ENCODE measurements at regions not wholly inside any gene's neighbourhood (a gene's known extent, or its start where the extent isn't known, plus 50 kb on each side); places are given as distances from the start of the nearest gene placed in this dataset.

- intact Hi-C loops (cut with micrococcal nuclease): no loop called here
- no peaks in the 10 kb centered on the region for H3K27me3 Mint-ChIP-seq (ENCODE audit: low read depth)
- H3K4me1 Mint-ChIP-seq (ENCODE audit: low read depth): no peaks in the 10 kb centered on the region
- H3K27ac Mint-ChIP-seq: no peak overlapping the region
- H3K4me3 Mint-ChIP-seq: no peak overlapping the region
- DNase-seq: no peak
- CTCF ChIA-PET: interaction anchor here (0.6 kb wide), 1 partner anchor 19 kb away, joined by 3 read pairs; no protein-coding TSS in a partner anchor
- no peaks in the 10 kb centered on the region for H3K36me3 Mint-ChIP-seq (ENCODE audit: low read depth)
- no peaks in the 10 kb centered on the region for H3K9me3 Mint-ChIP-seq
Measured at GRCh38 chr7:106957766-106958165, 86.7 kb upstream of the PRKAR2B start.

GRCh38 chr7:106959753-106960152 is 84.8 kb upstream of the PRKAR2B start:
- Mint-ChIP-seq H3K27me3 (ENCODE audit: low read depth) (no peaks in the 10 kb centered on the region), H3K4me1 (ENCODE audit: low read depth) (no peaks in the 10 kb centered on the region), H3K27ac (no peak overlapping the region), H3K4me3 (no peak overlapping the region), H3K9me3 (no peaks in the 10 kb centered on the region), H3K36me3 (ENCODE audit: low read depth) (no peaks in the 10 kb centered on the region)
- peak; percentile 6 for DNase-seq
- CTCF ChIA-PET: no interaction called here
- intact Hi-C loops (cut with micrococcal nuclease): no loop called here

- H3K9me3 Mint-ChIP-seq: no peaks in the 10 kb centered on the region
- CTCF ChIA-PET: interaction anchor here (0.5 to 1.1 kb wide), 2 partner anchors 15 to 104 kb away, joined by 3 read pairs; no protein-coding TSS in a partner anchor
- intact Hi-C loops (cut with micrococcal nuclease): no loop called here
- H3K27me3 Mint-ChIP-seq (ENCODE audit: low read depth): no peaks in the 10 kb centered on the region
- DNase-seq: no peak
- no peak overlapping the region for H3K4me3 Mint-ChIP-seq
- H3K4me1 Mint-ChIP-seq (ENCODE audit: low read depth): no peaks in the 10 kb centered on the region
- no peak overlapping the region for H3K27ac Mint-ChIP-seq
- no peaks in the 10 kb centered on the region for H3K36me3 Mint-ChIP-seq (ENCODE audit: low read depth)
Measured at GRCh38 chr7:106962751-106963150, 81.8 kb upstream of the PRKAR2B start.

GRCh38 chr7:106964466-106964865 is 80.0 kb upstream of the PRKAR2B start:
- Mint-ChIP-seq H3K4me1 (ENCODE audit: low read depth) (no peaks in the 10 kb centered on the region), H3K27me3 (ENCODE audit: low read depth) (no peaks in the 10 kb centered on the region), H3K36me3 (ENCODE audit: low read depth) (no peaks in the 10 kb centered on the region), H3K9me3 (no peaks in the 10 kb centered on the region), H3K4me3 (no peak overlapping the region), H3K27ac (no peak overlapping the region)
- CTCF ChIA-PET: no interaction called here
- intact Hi-C loops (cut with micrococcal nuclease): no loop called here
- no peak for DNase-seq

GRCh38 chr7:106965108-106965507 is 79.4 kb upstream of the PRKAR2B start:
- H3K27me3 Mint-ChIP-seq (ENCODE audit: low read depth): no peaks in the 10 kb centered on the region
- intact Hi-C loops (cut with micrococcal nuclease): no loop called here
- H3K27ac Mint-ChIP-seq: no peak overlapping the region
- DNase-seq: no peak
- H3K9me3 Mint-ChIP-seq: no peaks in the 10 kb centered on the region
- H3K4me1 Mint-ChIP-seq (ENCODE audit: low read depth): no peaks in the 10 kb centered on the region
- H3K4me3 Mint-ChIP-seq: no peak overlapping the region
- no peaks in the 10 kb centered on the region for H3K36me3 Mint-ChIP-seq (ENCODE audit: low read depth)
- CTCF ChIA-PET: no interaction called here

GRCh38 chr7:106966121-106966520 is 78.4 kb upstream of the PRKAR2B start:
- no peaks in the 10 kb centered on the region for H3K36me3 Mint-ChIP-seq (ENCODE audit: low read depth)
- H3K4me1 Mint-ChIP-seq (ENCODE audit: low read depth): no peaks in the 10 kb centered on the region
- no peak overlapping the region for H3K27ac Mint-ChIP-seq
- no peak overlapping the region for H3K4me3 Mint-ChIP-seq
- intact Hi-C loops (cut with micrococcal nuclease): no loop called here
- H3K27me3 Mint-ChIP-seq (ENCODE audit: low read depth): no peaks in the 10 kb centered on the region
- no peak for DNase-seq
- H3K9me3 Mint-ChIP-seq: no peaks in the 10 kb centered on the region
- CTCF ChIA-PET: no interaction called here

GRCh38 chr7:106968160-106968559 is 76.3 kb upstream of the PRKAR2B start:
- H3K4me3 Mint-ChIP-seq: no peak overlapping the region
- CTCF ChIA-PET: no interaction called here
- no peaks in the 10 kb centered on the region for H3K9me3 Mint-ChIP-seq
- no peaks in the 10 kb centered on the region for H3K27me3 Mint-ChIP-seq (ENCODE audit: low read depth)
- intact Hi-C loops (cut with micrococcal nuclease): no loop called here
- H3K27ac Mint-ChIP-seq: no peak overlapping the region
- H3K36me3 Mint-ChIP-seq (ENCODE audit: low read depth): no peaks in the 10 kb centered on the region
- DNase-seq: no peak
- no peaks in the 10 kb centered on the region for H3K4me1 Mint-ChIP-seq (ENCODE audit: low read depth)

- H3K36me3 Mint-ChIP-seq (ENCODE audit: low read depth): no peaks in the 10 kb centered on the region
- no peaks in the 10 kb centered on the region for H3K4me1 Mint-ChIP-seq (ENCODE audit: low read depth)
- H3K9me3 Mint-ChIP-seq: no peaks in the 10 kb centered on the region
- DNase-seq: no peak
- intact Hi-C loops (cut with micrococcal nuclease): no loop called here
- no peaks in the 10 kb centered on the region for H3K27me3 Mint-ChIP-seq (ENCODE audit: low read depth)
- CTCF ChIA-PET: interaction anchor here (0.6 kb wide), 1 partner anchor 48 kb away, joined by 3 read pairs; no protein-coding TSS in a partner anchor
- no peak overlapping the region for H3K27ac Mint-ChIP-seq
- H3K4me3 Mint-ChIP-seq: no peak overlapping the region
Measured at GRCh38 chr7:106978425-106979420, 65.8 kb upstream of the PRKAR2B start.

- no peak overlapping the region for H3K27ac Mint-ChIP-seq
- no peak for DNase-seq
- intact Hi-C loops (cut with micrococcal nuclease): no loop called here
- CTCF ChIA-PET: interaction anchor here (0.6 to 0.7 kb wide), 2 partner anchors 49 to 216 kb away, joined by 3 read pairs; no protein-coding TSS in a partner anchor
- H3K36me3 Mint-ChIP-seq (ENCODE audit: low read depth): no peaks in the 10 kb centered on the region
- H3K4me1 Mint-ChIP-seq (ENCODE audit: low read depth): no peaks in the 10 kb centered on the region
- no peak overlapping the region for H3K4me3 Mint-ChIP-seq
- no peaks in the 10 kb centered on the region for H3K27me3 Mint-ChIP-seq (ENCODE audit: low read depth)
- H3K9me3 Mint-ChIP-seq: no peaks in the 10 kb centered on the region
Measured at GRCh38 chr7:106979551-106980357, 64.8 kb upstream of the PRKAR2B start.

- H3K27me3 Mint-ChIP-seq (ENCODE audit: low read depth): no peaks in the 10 kb centered on the region
- intact Hi-C loops (cut with micrococcal nuclease): no loop called here
- no peak for DNase-seq
- H3K4me1 Mint-ChIP-seq (ENCODE audit: low read depth): no peaks in the 10 kb centered on the region
- CTCF ChIA-PET: no interaction called here
- H3K4me3 Mint-ChIP-seq: no peak overlapping the region
- H3K27ac Mint-ChIP-seq: no peak overlapping the region
- no peaks in the 10 kb centered on the region for H3K36me3 Mint-ChIP-seq (ENCODE audit: low read depth)
- no peaks in the 10 kb centered on the region for H3K9me3 Mint-ChIP-seq
Measured at GRCh38 chr7:106980358-106980685, 64.2 kb upstream of the PRKAR2B start.

GRCh38 chr7:106982415-106982814 is 62.1 kb upstream of the PRKAR2B start:
- DNase-seq: no peak
- intact Hi-C loops (cut with micrococcal nuclease): no loop called here
- H3K4me3 Mint-ChIP-seq: no peak overlapping the region
- no peaks in the 10 kb centered on the region for H3K27me3 Mint-ChIP-seq (ENCODE audit: low read depth)
- H3K9me3 Mint-ChIP-seq: no peaks in the 10 kb centered on the region
- no peaks in the 10 kb centered on the region for H3K4me1 Mint-ChIP-seq (ENCODE audit: low read depth)
- no peaks in the 10 kb centered on the region for H3K36me3 Mint-ChIP-seq (ENCODE audit: low read depth)
- no peak overlapping the region for H3K27ac Mint-ChIP-seq
- CTCF ChIA-PET: no interaction called here

- no peak for DNase-seq
- intact Hi-C loops (cut with micrococcal nuclease): no loop called here
- H3K4me1 Mint-ChIP-seq (ENCODE audit: low read depth): no peaks in the 10 kb centered on the region
- no peak overlapping the region for H3K27ac Mint-ChIP-seq
- no peaks in the 10 kb centered on the region for H3K27me3 Mint-ChIP-seq (ENCODE audit: low read depth)
- H3K36me3 Mint-ChIP-seq (ENCODE audit: low read depth): no peaks in the 10 kb centered on the region
- H3K4me3 Mint-ChIP-seq: no peak overlapping the region
- H3K9me3 Mint-ChIP-seq: no peaks in the 10 kb centered on the region
- CTCF ChIA-PET: no interaction called here
Measured at GRCh38 chr7:106984034-106984433, 60.5 kb upstream of the PRKAR2B start.

All from activated naive CD4-positive, alpha-beta T cell treated with anti-CD3 and anti-CD28 coated beads for 36 hours (primary cell).